ENCODE measurements at regions not wholly inside any gene's neighbourhood (a gene's known extent, or its start where the extent isn't known, plus 50 kb on each side); places are given as distances from the start of the nearest gene placed in this dataset.

DNA sequence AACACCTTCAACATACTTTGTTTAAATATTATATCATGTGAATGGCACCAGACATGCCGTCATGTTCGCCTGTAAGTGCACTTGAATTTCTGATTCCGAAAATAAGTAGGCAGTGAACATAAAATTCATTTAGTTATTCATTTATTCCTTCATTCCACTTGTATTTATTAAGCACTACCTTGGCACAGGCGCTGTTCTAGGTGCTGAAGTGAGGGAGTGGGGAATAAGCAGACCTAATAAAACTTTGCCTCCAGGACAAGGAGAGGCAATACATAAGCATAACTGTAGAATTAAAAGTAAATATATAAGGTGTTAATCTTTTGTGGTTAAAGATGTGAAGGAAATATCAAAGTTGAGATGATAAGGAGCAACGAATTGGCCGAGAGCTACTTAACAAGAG lies 297.4 kb downstream of the TENT4A start:
- Histone ChIP-seq H2AFZ (ENCODE audit: low read length) (no peak overlapping the region), H3K4me2 (ENCODE audit: low read length) (no peak overlapping the region), H3K9me2 (ENCODE audit: insufficient read depth, low read length) (no peaks in the 10 kb centered on the region), H3K36me3 (ENCODE audit: insufficient read depth, low read length) (no peaks in the 10 kb centered on the region), H3K79me2 (ENCODE audit: insufficient read depth, low read depth, low read length) (no peaks in the 10 kb centered on the region), H3K27ac (ENCODE audit: low read depth, low read length, poor library complexity, severe bottlenecking) (no peak overlapping the region), H3K4me1 (ENCODE audit: insufficient read depth, low read length, poor library complexity, severe bottlenecking) (no peaks in the 10 kb centered on the region), H4K20me1 (ENCODE audit: insufficient read depth, low read length) (no peaks in the 10 kb centered on the region), H3K4me3 (ENCODE audit: low read depth, low read length, poor library complexity, severe bottlenecking) (no peak overlapping the region), H3K9me3 (ENCODE audit: low read length) (no peaks in the 10 kb centered on the region)
- CTCF ChIA-PET (ENCODE audit: unreplicated experiment) = no interaction called here
- intact Hi-C loops (cut with micrococcal nuclease; ENCODE audit: unreplicated experiment) = no loop called here
- DNase-seq (ENCODE audit: low spot score) = no peak
- no peak for TF ChIP-seq EZH2phosphoT487 (IDR thresholded peaks at IDR 0.05; ENCODE audit: borderline replicate concordance, low read depth, low read length)
- TF ChIP-seq, protein P1, sequence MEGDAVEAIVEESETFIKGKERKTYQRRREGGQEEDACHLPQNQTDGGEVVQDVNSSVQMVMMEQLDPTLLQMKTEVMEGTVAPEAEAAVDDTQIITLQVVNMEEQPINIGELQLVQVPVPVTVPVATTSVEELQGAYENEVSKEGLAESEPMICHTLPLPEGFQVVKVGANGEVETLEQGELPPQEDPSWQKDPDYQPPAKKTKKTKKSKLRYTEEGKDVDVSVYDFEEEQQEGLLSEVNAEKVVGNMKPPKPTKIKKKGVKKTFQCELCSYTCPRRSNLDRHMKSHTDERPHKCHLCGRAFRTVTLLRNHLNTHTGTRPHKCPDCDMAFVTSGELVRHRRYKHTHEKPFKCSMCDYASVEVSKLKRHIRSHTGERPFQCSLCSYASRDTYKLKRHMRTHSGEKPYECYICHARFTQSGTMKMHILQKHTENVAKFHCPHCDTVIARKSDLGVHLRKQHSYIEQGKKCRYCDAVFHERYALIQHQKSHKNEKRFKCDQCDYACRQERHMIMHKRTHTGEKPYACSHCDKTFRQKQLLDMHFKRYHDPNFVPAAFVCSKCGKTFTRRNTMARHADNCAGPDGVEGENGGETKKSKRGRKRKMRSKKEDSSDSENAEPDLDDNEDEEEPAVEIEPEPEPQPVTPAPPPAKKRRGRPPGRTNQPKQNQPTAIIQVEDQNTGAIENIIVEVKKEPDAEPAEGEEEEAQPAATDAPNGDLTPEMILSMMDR (conservative IDR thresholded peaks at IDR 0.05; ENCODE audit: low read length) = no peak
- BruUV-seq (replicated peaks) = no TSS peak
- POLR2A ChIA-PET = no interaction called here

DNA sequence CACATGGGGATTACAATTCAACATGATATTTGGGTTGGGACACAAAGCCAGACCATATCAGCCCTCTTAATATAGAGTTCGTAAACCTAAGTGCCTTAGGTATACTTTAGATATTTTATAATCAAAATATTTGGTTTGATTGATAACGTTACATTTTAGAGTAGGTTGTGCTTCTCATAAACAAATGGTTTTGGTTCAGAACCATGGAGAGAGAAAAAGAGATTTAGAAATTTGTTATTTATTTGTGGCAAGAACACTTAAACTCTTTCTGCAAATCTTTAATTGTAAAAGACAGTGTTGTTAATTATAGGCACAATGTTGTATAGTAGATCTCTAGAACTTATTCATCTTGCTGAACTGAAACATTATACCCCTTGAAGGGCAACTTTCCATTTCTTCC lies 298.8 kb downstream of the TENT4A start:
- BruUV-seq (replicated peaks) = no TSS peak
- H3K4me3 ChIP-seq (ENCODE audit: low read depth, low read length, poor library complexity, severe bottlenecking) = no peak overlapping the region
- no peak overlapping the region for H3K27ac ChIP-seq (ENCODE audit: low read depth, low read length, poor library complexity, severe bottlenecking)
- H3K36me3 ChIP-seq (ENCODE audit: insufficient read depth, low read length) = no peaks in the 10 kb centered on the region
- intact Hi-C loops (cut with micrococcal nuclease; ENCODE audit: unreplicated experiment) = no loop called here
- H3K9me3 ChIP-seq (ENCODE audit: low read length) = no peaks in the 10 kb centered on the region
- H4K20me1 ChIP-seq (ENCODE audit: insufficient read depth, low read length) = no peaks in the 10 kb centered on the region
- no peaks in the 10 kb centered on the region for H3K79me2 ChIP-seq (ENCODE audit: insufficient read depth, low read depth, low read length)
- no peaks in the 10 kb centered on the region for H3K4me1 ChIP-seq (ENCODE audit: insufficient read depth, low read length, poor library complexity, severe bottlenecking)
- H3K4me2 ChIP-seq (ENCODE audit: low read length) = no peak overlapping the region
- H3K9me2 ChIP-seq (ENCODE audit: insufficient read depth, low read length) = no peaks in the 10 kb centered on the region
- no peak for DNase-seq (ENCODE audit: low spot score)
- ChIA-PET POLR2A (no interaction called here), CTCF (ENCODE audit: unreplicated experiment) (no interaction called here)
- no peak overlapping the region for H2AFZ ChIP-seq (ENCODE audit: low read length)
- TF ChIP-seq, protein P1 (conservative IDR thresholded peaks at IDR 0.05; ENCODE audit: low read length) = no peak

DNA sequence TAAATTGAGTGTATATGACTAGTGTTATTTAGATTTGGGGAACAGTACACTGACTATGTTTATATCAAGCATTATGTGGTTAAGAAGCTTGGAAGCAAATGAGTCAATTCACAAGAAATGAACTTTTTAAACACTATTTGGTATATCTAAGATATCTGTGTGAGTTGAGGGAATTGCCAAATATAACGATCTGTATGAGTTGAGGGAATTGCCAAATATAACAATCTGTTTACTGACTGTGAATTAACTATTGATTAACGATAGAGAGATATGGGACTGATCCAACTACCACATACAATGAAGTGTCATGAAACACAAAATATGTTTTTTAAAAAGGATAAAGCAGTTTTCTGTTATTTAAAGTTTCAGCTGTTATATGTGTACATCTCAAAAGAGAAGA lies 301.4 kb downstream of the TENT4A start:
- Histone ChIP-seq H3K27ac (ENCODE audit: low read depth, low read length, poor library complexity, severe bottlenecking) (no peak overlapping the region), H3K9me2 (ENCODE audit: insufficient read depth, low read length) (no peaks in the 10 kb centered on the region), H3K36me3 (ENCODE audit: insufficient read depth, low read length) (no peaks in the 10 kb centered on the region), H3K4me2 (ENCODE audit: low read length) (no peak overlapping the region), H3K4me3 (ENCODE audit: low read depth, low read length, poor library complexity, severe bottlenecking) (no peak overlapping the region), H3K79me2 (ENCODE audit: insufficient read depth, low read depth, low read length) (no peaks in the 10 kb centered on the region), H3K9me3 (ENCODE audit: low read length) (no peaks in the 10 kb centered on the region), H2AFZ (ENCODE audit: low read length) (no peak overlapping the region), H3K4me1 (ENCODE audit: insufficient read depth, low read length, poor library complexity, severe bottlenecking) (no peaks in the 10 kb centered on the region), H4K20me1 (ENCODE audit: insufficient read depth, low read length) (no peaks in the 10 kb centered on the region)
- BruUV-seq (replicated peaks) = no TSS peak
- POLR2A ChIA-PET = no interaction called here
- no peak for TF ChIP-seq EZH2phosphoT487 (IDR thresholded peaks at IDR 0.05; ENCODE audit: borderline replicate concordance, low read depth, low read length)
- TF ChIP-seq, protein P1 (conservative IDR thresholded peaks at IDR 0.05; ENCODE audit: low read length) = no peak
- CTCF ChIA-PET (ENCODE audit: unreplicated experiment) = no interaction called here
- intact Hi-C loops (cut with micrococcal nuclease; ENCODE audit: unreplicated experiment) = no loop called here
- DNase-seq (ENCODE audit: low spot score) = no peak
